22Rv1 (cell line): ENCODE measurements at regions not wholly inside any gene's neighbourhood (a gene's known extent, or its start where the extent isn't known, plus 50 kb on each side); places are given as distances from the start of the nearest gene placed in this dataset.

Source experiments
- CTCF ChIP-seq: fragments of 450-650 bp; IDR thresholded peaks from 2 replicates; pipeline ENCODE4 v1.5.1; 2017; ENCODE audit warnings: mild to moderate bottlenecking
- ZFX ChIP-seq: fragments of 450-650 bp; IDR thresholded peaks from 2 replicates; pipeline ENCODE4 v1.6.1; 2017; ENCODE audit warnings: antibody characterized with exemption, borderline replicate concordance

GRCh38 chr10:129063877-129064276, 403.2 kb upstream of the MGMT start:
- no peak for TF ChIP-seq CTCF
- TF ChIP-seq ZFX, result no peak
